ENCODE measurements at regions not wholly inside any gene's neighbourhood (a gene's known extent, or its start where the extent isn't known, plus 50 kb on each side); places are given as distances from the start of the nearest gene placed in this dataset.
"Not testable (repeated sequence)": the region's sequence is repeated elsewhere in the genome, so short reads cannot be mapped to it uniquely, and the experiment has no call there.

DNA sequence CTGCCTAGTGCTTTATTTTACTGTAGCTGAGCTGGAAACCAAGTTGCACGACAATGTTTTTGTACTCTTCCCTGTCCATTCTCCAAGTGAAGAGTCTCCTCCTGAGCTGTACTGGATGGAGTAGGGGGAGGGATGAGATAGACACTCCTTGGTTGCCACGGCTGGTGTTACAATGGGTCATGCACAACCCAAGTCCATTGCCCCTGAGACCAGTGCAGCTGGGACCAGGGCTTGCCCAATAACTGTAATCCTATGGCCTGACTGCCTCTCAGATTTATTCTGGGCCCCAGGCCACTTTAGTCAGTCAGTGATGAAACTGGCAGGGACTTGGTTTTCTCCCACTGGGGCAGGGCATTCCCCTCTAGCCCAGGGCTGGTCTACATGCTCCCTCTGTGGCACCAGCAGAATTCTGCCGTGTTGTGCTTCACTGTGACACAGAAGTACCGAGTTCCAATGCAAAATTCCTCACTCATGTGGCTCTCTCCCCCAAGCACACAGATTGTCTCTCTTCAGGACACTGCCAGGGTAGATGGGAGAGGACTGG, 203.3 kb upstream of the PCDH18 start:
- Histone ChIP-seq H3K27ac (ENCODE audit: low read depth in 2 of 2, low read length in 1 of 2) (no peak overlapping the region), H3K79me2 (ENCODE audit: insufficient read depth) (no peaks in the 10 kb centered on the region), H3K4me1 (ENCODE audit: control insufficient read depth in 1 of 2, insufficient read depth in 2 of 2, low read depth in 1 of 2, low read length in 1 of 2) (no peaks in the 10 kb centered on the region), H3K9me2 (peaks cover 4% of the 10 kb centered on the region; the same call in 1 of the 2 replicates), H3K36me3 (replicated peaks in 1 of 2; ENCODE audit: control insufficient read depth in 1 of 2, insufficient read depth in 2 of 2, low read length in 1 of 2) (no peaks in the 10 kb centered on the region), H3K27me3 (ENCODE audit: insufficient read depth) (no peaks in the 10 kb centered on the region), H3K4me2 (no peak overlapping the region), H2AFZ (ENCODE audit: low read depth) (no peak overlapping the region), H3F3A (replicated peaks; ENCODE audit: insufficient read depth) (no peaks in the 10 kb centered on the region), H3K4me3 (ENCODE audit: low read depth in 2 of 2, low read length in 1 of 2) (no peak overlapping the region), H3K9me3 (peaks cover 5% of the 10 kb centered on the region), H4K20me1 (ENCODE audit: insufficient read depth) (no peaks in the 10 kb centered on the region), H3K9ac (no peak overlapping the region)
- no peak for TF ChIP-seq RCOR1 (IDR thresholded peaks at IDR 0.05; ENCODE audit: low read length)
- TF ChIP-seq MXI1 (IDR thresholded peaks at IDR 0.05; ENCODE audit: low read depth, low read length) = no peak
- TF ChIP-seq CHD2 (IDR thresholded peaks at IDR 0.05; ENCODE audit: low read length, partially characterized antibody) = no peak
- no peak for TF ChIP-seq SIN3A (IDR thresholded peaks at IDR 0.05; ENCODE audit: borderline replicate concordance, low read depth, low read length)
- TF ChIP-seq MEF2A (IDR thresholded peaks at IDR 0.05; ENCODE audit: borderline replicate concordance, low read depth) = no peak
- TF ChIP-seq RFX5 (IDR thresholded peaks at IDR 0.05; ENCODE audit: low read length) = no peak
- TF ChIP-seq FOXJ3 (CRISPR knock-in tag; IDR thresholded peaks at IDR 0.05) = no peak
- TF ChIP-seq, protein P1, sequence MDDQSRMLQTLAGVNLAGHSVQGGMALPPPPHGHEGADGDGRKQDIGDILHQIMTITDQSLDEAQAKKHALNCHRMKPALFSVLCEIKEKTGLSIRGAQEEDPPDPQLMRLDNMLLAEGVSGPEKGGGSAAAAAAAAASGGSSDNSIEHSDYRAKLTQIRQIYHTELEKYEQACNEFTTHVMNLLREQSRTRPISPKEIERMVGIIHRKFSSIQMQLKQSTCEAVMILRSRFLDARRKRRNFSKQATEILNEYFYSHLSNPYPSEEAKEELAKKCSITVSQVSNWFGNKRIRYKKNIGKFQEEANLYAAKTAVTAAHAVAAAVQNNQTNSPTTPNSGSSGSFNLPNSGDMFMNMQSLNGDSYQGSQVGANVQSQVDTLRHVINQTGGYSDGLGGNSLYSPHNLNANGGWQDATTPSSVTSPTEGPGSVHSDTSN (IDR thresholded peaks at IDR 0.05) = no peak
- TF ChIP-seq, protein P2, sequence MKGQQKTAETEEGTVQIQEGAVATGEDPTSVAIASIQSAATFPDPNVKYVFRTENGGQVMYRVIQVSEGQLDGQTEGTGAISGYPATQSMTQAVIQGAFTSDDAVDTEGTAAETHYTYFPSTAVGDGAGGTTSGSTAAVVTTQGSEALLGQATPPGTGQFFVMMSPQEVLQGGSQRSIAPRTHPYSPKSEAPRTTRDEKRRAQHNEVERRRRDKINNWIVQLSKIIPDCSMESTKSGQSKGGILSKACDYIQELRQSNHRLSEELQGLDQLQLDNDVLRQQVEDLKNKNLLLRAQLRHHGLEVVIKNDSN (IDR thresholded peaks at IDR 0.05; ENCODE audit: borderline replicate concordance, low read depth) = no peak
- ChIA-PET CTCF (no interaction called here), POLR2A (no interaction called here)
- 88% methylated on average over 2 of the region's 4 CpGs for WGBS (ENCODE audit: low lambda C conversion rate)
- no peak for DNase-seq

DNA sequence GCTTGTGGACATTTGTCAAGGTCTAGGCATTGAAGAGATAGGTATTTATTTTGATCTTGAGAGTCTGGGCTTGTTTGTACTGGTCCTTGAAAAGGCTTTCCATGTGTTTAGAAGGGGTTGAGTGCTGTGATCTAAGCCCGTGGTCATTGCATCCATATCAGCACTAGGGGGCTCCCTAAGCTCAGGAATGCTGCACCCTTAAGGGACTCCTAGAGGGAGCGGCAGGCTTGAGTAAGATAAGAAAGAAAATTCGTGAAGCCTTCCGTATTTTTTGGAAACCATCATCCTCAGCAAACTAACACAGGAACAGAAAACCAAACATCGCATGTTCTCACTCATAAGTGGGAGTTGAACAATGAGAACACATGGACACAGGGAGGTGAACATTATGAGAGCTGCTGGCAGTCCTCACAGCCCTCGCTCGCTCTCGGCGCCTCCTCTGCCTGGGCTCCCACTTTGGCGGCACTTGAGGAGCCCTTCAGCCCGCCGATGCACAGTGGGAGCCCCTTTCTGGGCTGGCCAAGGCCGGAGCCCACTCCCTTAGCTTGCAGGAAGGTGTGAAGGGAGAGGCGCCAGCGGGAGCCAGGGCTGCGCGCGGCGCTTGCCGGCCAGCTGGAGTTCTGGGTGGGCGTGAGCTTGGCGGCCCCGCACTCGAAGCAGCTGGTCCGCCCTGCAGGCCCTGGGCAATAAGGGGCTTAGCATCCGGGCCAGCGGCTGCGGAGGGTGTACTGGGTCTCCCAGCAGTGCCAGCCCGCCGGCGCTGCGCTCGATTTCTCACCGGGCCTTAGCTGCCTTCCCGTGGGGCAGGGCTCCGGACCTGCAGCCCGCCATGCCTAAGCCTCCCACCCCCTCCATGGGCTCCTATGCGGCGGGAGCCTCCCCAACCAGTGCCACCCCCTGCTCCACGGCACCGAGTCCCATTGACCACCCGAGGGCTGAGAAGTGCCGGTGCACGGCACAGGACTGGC, 201.2 kb upstream of the PCDH18 start:
- H3K27ac ChIP-seq (ENCODE audit: low read depth in 2 of 2, low read length in 1 of 2); H3K36me3 ChIP-seq (replicated peaks in 1 of 2; ENCODE audit: control insufficient read depth in 1 of 2, insufficient read depth in 2 of 2, low read length in 1 of 2); H3K9me2 ChIP-seq; CTCF ChIA-PET; H3K4me1 ChIP-seq (ENCODE audit: control insufficient read depth in 1 of 2, insufficient read depth in 2 of 2, low read depth in 1 of 2, low read length in 1 of 2); H3K4me2 ChIP-seq; H3K27me3 ChIP-seq (ENCODE audit: insufficient read depth); POLR2A ChIA-PET; H3K4me3 ChIP-seq (ENCODE audit: low read depth in 2 of 2, low read length in 1 of 2); H3K79me2 ChIP-seq (ENCODE audit: insufficient read depth); H3K9me3 ChIP-seq; H3K9ac ChIP-seq; H4K20me1 ChIP-seq (ENCODE audit: insufficient read depth); H2AFZ ChIP-seq (ENCODE audit: low read depth); H3F3A ChIP-seq (replicated peaks; ENCODE audit: insufficient read depth): not testable (repeated sequence)
- TF ChIP-seq SMC3 (IDR thresholded peaks at IDR 0.05; ENCODE audit: low read depth, low read length) = peak; percentile 18; the same call in 1 of the 2 replicates
- TF ChIP-seq, protein P3, sequence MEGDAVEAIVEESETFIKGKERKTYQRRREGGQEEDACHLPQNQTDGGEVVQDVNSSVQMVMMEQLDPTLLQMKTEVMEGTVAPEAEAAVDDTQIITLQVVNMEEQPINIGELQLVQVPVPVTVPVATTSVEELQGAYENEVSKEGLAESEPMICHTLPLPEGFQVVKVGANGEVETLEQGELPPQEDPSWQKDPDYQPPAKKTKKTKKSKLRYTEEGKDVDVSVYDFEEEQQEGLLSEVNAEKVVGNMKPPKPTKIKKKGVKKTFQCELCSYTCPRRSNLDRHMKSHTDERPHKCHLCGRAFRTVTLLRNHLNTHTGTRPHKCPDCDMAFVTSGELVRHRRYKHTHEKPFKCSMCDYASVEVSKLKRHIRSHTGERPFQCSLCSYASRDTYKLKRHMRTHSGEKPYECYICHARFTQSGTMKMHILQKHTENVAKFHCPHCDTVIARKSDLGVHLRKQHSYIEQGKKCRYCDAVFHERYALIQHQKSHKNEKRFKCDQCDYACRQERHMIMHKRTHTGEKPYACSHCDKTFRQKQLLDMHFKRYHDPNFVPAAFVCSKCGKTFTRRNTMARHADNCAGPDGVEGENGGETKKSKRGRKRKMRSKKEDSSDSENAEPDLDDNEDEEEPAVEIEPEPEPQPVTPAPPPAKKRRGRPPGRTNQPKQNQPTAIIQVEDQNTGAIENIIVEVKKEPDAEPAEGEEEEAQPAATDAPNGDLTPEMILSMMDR (IDR thresholded peaks at IDR 0.05) = peak; percentile 42
- peak; percentile 46 for TF ChIP-seq RAD21 (IDR thresholded peaks at IDR 0.05; ENCODE audit: low read length)
- peak; percentile 32 for DNase-seq
- WGBS (ENCODE audit: low lambda C conversion rate) = 83% methylated on average over 11 of the region's 44 CpGs
